ENCODE measurements at regions not wholly inside any gene's neighbourhood (a gene's known extent, or its start where the extent isn't known, plus 50 kb on each side); places are given as distances from the start of the nearest gene placed in this dataset.

DNA sequence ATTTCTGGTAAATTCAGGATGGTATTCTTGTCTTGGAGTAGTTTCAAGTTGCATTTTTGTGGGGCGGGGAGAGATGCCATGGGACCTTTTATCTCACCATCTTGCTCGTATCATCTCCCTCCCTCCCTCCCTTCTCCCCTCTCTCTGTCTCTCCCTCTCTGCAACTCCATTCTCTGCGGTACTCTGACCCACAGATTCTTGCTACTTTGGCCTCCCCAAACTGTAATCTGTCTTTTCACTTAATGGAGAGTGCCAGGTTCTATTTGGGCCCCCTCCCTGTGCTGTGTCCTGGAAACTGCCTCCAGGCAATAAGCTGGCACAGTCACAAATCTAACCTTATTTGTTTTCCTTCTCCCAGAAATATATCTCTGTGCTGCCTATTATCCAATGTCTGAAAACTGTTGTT, 175.2 kb downstream of the PAWR start (continued):
- no peak for TF ChIP-seq NFIC (IDR thresholded peaks at IDR 0.05; ENCODE audit: borderline replicate concordance)
- TF ChIP-seq GABPA (IDR thresholded peaks at IDR 0.05; ENCODE audit: low read depth) = no peak
- no peak for TF ChIP-seq MXI1 (IDR thresholded peaks at IDR 0.05; ENCODE audit: low read depth, low read length)
- no peak for TF ChIP-seq POLR2AphosphoS5 (IDR thresholded peaks at IDR 0.05; ENCODE audit: low read depth, low read length)
- TF ChIP-seq FOXM1 (IDR thresholded peaks at IDR 0.05; ENCODE audit: low read depth) = no peak
- TF ChIP-seq, protein P1, sequence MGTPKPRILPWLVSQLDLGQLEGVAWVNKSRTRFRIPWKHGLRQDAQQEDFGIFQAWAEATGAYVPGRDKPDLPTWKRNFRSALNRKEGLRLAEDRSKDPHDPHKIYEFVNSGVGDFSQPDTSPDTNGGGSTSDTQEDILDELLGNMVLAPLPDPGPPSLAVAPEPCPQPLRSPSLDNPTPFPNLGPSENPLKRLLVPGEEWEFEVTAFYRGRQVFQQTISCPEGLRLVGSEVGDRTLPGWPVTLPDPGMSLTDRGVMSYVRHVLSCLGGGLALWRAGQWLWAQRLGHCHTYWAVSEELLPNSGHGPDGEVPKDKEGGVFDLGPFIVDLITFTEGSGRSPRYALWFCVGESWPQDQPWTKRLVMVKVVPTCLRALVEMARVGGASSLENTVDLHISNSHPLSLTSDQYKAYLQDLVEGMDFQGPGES (IDR thresholded peaks at IDR 0.05; ENCODE audit: low read depth, low read length) = no peak
- no peak for TF ChIP-seq EP300 (IDR thresholded peaks at IDR 0.05; ENCODE audit: borderline replicate concordance in 1 of 2, low read depth in 1 of 2, low read length in 1 of 2)

DNA sequence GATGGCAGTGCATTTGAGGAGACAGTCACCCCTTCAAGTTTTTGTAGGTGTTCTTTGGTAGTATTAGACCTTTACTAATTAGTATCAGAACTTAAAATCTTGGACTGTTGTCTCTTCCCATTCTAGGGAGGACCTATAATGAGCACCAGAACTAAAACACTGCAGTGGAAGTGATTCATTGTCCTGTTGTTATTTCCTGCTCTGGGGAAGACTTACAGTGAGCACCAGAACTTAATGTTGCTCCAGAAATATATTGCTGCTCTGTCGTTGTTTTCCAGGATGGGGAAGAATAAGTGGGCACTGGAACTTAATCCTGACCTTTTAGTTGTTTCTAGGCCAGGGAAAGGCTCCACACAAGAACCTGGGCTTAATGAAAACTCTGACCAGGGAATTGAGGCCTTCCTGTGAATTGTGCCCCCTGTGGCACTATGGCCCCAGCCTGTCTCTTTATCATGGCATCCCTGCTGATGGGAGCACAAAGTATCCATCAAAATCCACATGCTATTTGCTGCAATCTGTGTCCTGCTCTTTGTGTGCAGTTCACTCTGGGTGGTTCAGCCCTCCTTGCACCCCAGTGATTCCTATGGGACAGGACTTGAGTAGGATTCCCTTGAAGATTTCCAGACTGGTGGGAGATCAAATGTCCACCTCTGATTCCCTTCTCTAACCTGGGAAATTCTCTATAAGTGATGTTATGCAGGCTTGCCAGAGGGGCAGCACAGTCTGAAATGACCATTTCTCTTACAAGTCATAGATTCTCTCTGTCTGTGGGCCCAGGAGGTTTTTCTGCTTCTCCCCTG, 175.8 kb downstream of the PAWR start:
- ChIA-PET POLR2A (no interaction called here), CTCF (no interaction called here)
- Histone ChIP-seq H3K36me3 (replicated peaks in 1 of 2; ENCODE audit: control insufficient read depth in 1 of 2, insufficient read depth in 2 of 2, low read length in 1 of 2) (no peaks in the 10 kb centered on the region), H3K27me3 (ENCODE audit: insufficient read depth) (no peaks in the 10 kb centered on the region), H3K4me1 (ENCODE audit: control insufficient read depth in 1 of 2, insufficient read depth in 2 of 2, low read depth in 1 of 2, low read length in 1 of 2) (no peaks in the 10 kb centered on the region), H3K9me2 (no peaks in the 10 kb centered on the region), H3K9ac (no peak overlapping the region), H3K4me2 (no peak overlapping the region), H3K27ac (ENCODE audit: low read depth in 2 of 2, low read length in 1 of 2) (peak overlapping the region in 1 of 2 experiments; percentile 48; a peak in 1 of 4 replicates), H2AFZ (ENCODE audit: low read depth) (0 out of 2 replicates have a peak overlapping the region, but pooled peaks have one; percentile 30), H3K4me3 (ENCODE audit: low read depth in 2 of 2, low read length in 1 of 2) (no peak overlapping the region), H4K20me1 (ENCODE audit: insufficient read depth) (no peaks in the 10 kb centered on the region), H3F3A (replicated peaks; ENCODE audit: insufficient read depth) (no peaks in the 10 kb centered on the region), H3K9me3 (no peaks in the 10 kb centered on the region), H3K79me2 (ENCODE audit: insufficient read depth) (no peaks in the 10 kb centered on the region)
- 31% methylated on average over 1 of the region's 1 CpG for WGBS (ENCODE audit: low lambda C conversion rate)
- no peak for DNase-seq
- TF ChIP-seq GABPA (IDR thresholded peaks at IDR 0.05; ENCODE audit: low read depth) = peak; percentile 27; the same call in 1 of the 2 replicates
- TF ChIP-seq, protein P2, sequence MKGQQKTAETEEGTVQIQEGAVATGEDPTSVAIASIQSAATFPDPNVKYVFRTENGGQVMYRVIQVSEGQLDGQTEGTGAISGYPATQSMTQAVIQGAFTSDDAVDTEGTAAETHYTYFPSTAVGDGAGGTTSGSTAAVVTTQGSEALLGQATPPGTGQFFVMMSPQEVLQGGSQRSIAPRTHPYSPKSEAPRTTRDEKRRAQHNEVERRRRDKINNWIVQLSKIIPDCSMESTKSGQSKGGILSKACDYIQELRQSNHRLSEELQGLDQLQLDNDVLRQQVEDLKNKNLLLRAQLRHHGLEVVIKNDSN (IDR thresholded peaks at IDR 0.05; ENCODE audit: borderline replicate concordance, low read depth) = no peak

DNA sequence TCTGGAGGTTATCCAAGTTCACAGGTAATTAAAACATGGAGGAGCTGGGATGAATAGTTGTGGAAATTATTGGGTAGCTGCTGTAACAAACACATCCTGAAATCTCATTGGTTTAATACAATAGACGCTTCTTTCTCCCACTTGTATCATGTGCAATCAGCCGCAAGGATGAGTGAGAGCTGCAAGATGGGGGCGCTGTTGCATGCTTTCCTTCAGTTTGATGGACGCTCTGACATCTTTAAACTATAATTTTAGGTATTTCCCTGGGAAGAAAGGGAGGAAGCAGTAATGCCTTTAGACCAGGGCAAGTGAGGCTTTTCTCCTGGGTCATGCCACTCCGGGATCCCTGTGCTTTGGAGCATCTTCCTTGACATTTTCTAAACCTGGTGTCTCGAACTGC, 178.7 kb downstream of the PAWR start:
- Histone ChIP-seq H2AFZ (ENCODE audit: low read depth) (no peak overlapping the region), H3K36me3 (replicated peaks in 1 of 2; ENCODE audit: control insufficient read depth in 1 of 2, insufficient read depth in 2 of 2, low read length in 1 of 2) (no peaks in the 10 kb centered on the region), H4K20me1 (ENCODE audit: insufficient read depth) (no peaks in the 10 kb centered on the region), H3K4me3 (ENCODE audit: low read depth in 2 of 2, low read length in 1 of 2) (no peak overlapping the region; a peak in 1 of 4 replicates), H3K9me2 (0 out of 2 replicates have a peak, but pooled peaks cover 4% of the 10 kb centered on the region), H3K27ac (ENCODE audit: low read depth in 2 of 2, low read length in 1 of 2) (no peak overlapping the region), H3K4me1 (ENCODE audit: control insufficient read depth in 1 of 2, insufficient read depth in 2 of 2, low read depth in 1 of 2, low read length in 1 of 2) (no peaks in the 10 kb centered on the region), H3K79me2 (ENCODE audit: insufficient read depth) (no peaks in the 10 kb centered on the region), H3K4me2 (no peak overlapping the region), H3K9ac (no peak overlapping the region), H3K27me3 (ENCODE audit: insufficient read depth) (no peaks in the 10 kb centered on the region), H3K9me3 (no peaks in the 10 kb centered on the region), H3F3A (replicated peaks; ENCODE audit: insufficient read depth) (no peaks in the 10 kb centered on the region)
- CTCF ChIA-PET = interaction anchor here (0.9 kb wide), 1 partner anchor 10 kb away, joined by 3 read pairs; no protein-coding TSS in a partner anchor
- no peak for DNase-seq
- POLR2A ChIA-PET = no interaction called here
- TF ChIP-seq, protein P3, sequence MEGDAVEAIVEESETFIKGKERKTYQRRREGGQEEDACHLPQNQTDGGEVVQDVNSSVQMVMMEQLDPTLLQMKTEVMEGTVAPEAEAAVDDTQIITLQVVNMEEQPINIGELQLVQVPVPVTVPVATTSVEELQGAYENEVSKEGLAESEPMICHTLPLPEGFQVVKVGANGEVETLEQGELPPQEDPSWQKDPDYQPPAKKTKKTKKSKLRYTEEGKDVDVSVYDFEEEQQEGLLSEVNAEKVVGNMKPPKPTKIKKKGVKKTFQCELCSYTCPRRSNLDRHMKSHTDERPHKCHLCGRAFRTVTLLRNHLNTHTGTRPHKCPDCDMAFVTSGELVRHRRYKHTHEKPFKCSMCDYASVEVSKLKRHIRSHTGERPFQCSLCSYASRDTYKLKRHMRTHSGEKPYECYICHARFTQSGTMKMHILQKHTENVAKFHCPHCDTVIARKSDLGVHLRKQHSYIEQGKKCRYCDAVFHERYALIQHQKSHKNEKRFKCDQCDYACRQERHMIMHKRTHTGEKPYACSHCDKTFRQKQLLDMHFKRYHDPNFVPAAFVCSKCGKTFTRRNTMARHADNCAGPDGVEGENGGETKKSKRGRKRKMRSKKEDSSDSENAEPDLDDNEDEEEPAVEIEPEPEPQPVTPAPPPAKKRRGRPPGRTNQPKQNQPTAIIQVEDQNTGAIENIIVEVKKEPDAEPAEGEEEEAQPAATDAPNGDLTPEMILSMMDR (IDR thresholded peaks at IDR 0.05) = peak; percentile 39
- TF ChIP-seq, protein P2 (IDR thresholded peaks at IDR 0.05; ENCODE audit: borderline replicate concordance, low read depth) = no peak
- 28% methylated on average over 6 of the region's 6 CpGs for WGBS (ENCODE audit: low lambda C conversion rate)
